Duodenal mucosa (tissue), 2 donors: ENCODE measurements at regions not wholly inside any gene's neighbourhood (a gene's known extent, or its start where the extent isn't known, plus 50 kb on each side); places are given as distances from the start of the nearest gene placed in this dataset.
"Not testable (repeated sequence)": the region's sequence is repeated elsewhere in the genome, so short reads cannot be mapped to it uniquely, and the experiment has no call there.

Experiments
- H3K27ac ChIP-seq: one replicate; pipeline ENCODE4 v1.7.0; 2013; ENCODE audit warnings: low read depth, low read length
- H3K27me3 ChIP-seq, 2 donors: one replicate each; pipeline ENCODE4 v1.7.0; 2013; ENCODE audit warnings: low read length in 2 of 2, control low read depth in 1 of 2; ENCODE audit not compliant: insufficient read depth in 2 of 2, control insufficient read depth in 1 of 2
- H3K36me3 ChIP-seq, 2 donors: one replicate each; pipeline ENCODE4 v1.7.0; 2013; ENCODE audit warnings: low read length in 2 of 2, control low read depth in 1 of 2; ENCODE audit not compliant: insufficient read depth in 2 of 2, control insufficient read depth in 1 of 2
- H3K4me1 ChIP-seq, 2 donors: one replicate each; pipeline ENCODE4 v1.7.0; 2013; ENCODE audit warnings: low read length in 2 of 2, control low read depth in 1 of 2; ENCODE audit not compliant: insufficient read depth in 2 of 2, control insufficient read depth in 1 of 2
- H3K4me3 ChIP-seq, 2 donors: one replicate each; pipeline ENCODE4 v1.7.0; 2013; ENCODE audit warnings: low read length in 2 of 2, low read depth in 1 of 2
- H3K9ac ChIP-seq, 2 donors: one replicate each; pipeline ENCODE4 v1.7.0; 2013; ENCODE audit warnings: low read length in 2 of 2, low read depth in 1 of 2
- H3K9me3 ChIP-seq, 2 donors: one replicate each; pipeline ENCODE4 v1.7.0; 2013; ENCODE audit warnings: low read length in 2 of 2, control low read depth in 1 of 2; ENCODE audit not compliant: control insufficient read depth in 1 of 2

DNA sequence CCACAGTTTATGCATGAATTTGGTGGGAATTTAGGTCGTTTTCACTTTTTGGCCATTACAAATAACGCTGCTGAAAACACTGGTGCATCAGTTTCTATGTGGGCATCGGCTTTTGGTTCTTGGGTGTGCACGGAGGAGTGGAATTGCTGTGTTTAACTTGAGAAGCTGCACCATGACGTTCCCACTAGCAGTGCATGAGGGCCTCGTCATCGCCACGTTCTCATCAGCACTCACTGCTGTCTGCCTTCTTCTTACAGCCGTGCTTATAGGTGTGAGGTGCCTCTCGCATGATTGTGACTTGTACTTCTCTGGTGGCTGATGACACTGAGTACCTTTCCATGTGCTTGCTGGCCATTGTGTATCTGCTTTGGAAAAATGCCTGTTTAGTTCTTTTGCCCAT, 204.4 kb downstream of the BANP start:
- not testable (repeated sequence) for H3K27ac ChIP-seq, H3K36me3 ChIP-seq, H3K9ac ChIP-seq, H3K9me3 ChIP-seq, H3K4me3 ChIP-seq, H3K4me1 ChIP-seq, H3K27me3 ChIP-seq

DNA sequence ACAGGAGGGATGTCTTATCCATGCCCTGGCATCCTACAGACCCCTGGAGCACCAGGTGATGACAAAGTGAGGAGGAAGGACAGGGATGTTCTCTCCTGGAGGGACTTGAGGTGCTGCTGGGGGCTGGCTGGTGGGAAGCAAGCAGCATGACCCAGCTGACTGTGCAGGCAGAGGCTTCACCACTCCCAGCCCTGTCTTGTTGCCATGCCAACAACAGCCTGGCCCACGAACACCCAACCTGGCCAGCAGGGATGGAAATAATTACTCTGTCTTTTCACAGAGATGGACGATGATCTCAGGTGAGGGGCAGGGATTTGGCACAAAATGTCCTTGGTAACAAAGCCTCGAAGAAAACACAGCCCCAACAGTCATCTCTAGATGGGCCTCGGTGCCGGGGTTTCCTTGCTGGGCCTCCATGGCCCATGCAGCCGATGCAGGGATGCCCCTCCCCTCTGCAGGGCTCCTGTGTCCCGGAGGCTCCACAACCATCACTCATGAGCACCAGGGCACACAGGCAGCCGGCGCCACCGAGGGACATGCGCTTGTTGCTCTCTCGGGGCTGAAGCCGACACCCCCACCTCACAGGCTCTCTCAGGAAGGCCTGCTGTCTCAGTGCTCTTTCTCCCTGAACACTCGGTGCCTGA, 205.5 kb downstream of the BANP start:
- not testable (repeated sequence) for H3K27me3 ChIP-seq, H3K4me1 ChIP-seq, H3K27ac ChIP-seq, H3K9me3 ChIP-seq, H3K36me3 ChIP-seq, H3K4me3 ChIP-seq, H3K9ac ChIP-seq

DNA sequence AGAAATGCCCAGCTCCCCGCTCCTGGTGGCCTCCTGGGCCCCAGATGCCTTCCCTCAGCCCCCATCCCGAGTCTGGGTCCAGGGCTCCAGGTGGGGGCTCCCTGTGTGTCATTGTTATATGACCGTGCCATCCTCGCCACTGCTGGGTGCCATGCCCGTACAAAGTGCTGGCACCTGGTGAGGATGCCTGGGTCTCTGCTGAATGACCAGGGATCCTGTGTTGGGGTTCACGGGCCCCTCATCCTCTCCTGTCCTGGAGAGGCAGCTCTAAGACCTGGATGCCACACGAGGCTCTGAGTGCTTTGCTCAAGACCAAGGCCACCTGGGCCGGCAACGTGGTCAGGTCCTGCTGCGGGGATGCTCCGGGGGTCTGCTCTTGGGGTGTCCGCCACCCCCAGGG, 206.5 kb downstream of the BANP start:
- not testable (repeated sequence) for H3K4me1 ChIP-seq, H3K27me3 ChIP-seq, H3K9ac ChIP-seq, H3K36me3 ChIP-seq, H3K27ac ChIP-seq, H3K4me3 ChIP-seq, H3K9me3 ChIP-seq

DNA sequence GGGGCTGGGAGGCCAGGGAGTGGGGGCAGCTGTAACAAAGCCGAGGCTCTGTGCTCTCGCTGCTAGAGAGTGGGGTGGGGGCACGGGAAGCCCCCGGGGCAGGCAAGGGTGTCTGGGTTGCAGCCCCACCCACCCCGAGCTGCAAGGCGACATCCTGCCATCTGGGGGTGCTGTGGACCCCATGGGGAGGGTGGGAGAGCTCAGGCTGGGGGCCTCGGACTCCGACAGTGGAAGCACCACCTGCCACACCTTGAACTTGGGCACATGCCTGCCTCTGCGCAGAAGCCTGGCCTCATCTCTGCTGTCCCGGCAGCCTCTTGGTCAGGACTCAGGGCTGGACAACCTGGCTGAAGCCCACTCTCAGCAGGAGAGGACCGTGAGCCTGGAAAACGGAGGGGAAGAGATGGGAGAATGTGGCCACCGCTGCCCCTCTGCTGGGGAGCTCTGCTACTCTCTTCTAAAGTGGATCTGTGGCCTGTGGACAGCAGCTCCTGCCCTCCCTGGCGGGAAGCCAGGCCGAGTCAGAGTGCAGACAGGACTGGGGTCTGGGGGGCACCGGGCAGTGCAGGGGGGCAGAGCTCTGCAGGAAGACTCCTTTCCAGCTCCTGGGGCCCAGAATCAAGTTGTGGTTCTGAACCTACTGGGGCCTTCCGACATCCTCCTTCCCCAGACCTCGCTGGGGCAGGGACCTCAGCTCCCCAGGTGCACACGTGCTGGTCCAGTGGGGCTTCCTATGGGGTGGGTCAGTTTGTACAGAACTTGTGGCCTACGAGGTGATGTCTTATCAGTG, 207.2 kb downstream of the BANP start:
- not testable (repeated sequence) for H3K9me3 ChIP-seq, H3K9ac ChIP-seq, H3K4me3 ChIP-seq, H3K27ac ChIP-seq, H3K4me1 ChIP-seq, H3K27me3 ChIP-seq, H3K36me3 ChIP-seq

DNA sequence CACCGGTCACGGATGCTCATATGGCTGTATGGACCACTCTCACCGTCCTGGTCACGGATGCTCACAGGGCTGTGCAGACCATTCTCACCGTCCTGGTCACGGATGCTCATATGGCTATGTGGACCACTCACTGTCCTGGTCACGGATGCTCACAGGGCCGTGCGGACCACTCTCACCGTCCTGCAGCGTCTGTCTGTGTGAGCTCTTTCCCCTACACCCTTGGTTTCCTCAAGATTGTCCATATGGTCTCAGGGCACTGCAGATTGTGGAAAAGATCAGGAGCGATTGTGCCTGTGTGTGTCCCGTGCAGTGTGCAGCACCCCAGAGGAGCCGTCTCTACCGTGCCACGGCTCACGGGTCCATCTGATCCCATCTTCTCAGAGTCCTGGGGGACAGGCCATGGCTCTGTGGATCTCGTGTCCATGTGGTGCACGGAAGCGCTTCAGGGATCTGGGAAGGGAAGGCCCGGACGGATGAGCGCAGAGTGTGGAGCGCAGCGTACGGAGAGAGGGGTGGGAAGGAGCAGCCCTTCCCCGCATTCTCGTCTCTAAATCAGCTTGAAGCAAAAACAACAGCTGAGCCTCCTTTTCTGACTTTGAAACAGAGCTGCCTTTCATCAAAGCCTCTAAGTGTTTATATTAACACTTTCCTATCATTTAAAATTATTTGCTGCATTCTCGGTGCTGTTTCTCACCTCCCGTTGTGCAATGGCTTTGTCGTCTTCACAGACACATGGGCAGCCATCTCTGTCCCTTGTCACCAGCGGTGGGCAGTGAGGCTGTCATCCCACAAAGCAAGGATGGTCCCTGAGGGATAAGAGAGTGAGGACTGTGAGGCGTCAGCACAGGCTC, 208.0 kb downstream of the BANP start:
- not testable (repeated sequence) for H3K27ac ChIP-seq, H3K36me3 ChIP-seq, H3K9me3 ChIP-seq, H3K4me3 ChIP-seq, H3K4me1 ChIP-seq, H3K9ac ChIP-seq, H3K27me3 ChIP-seq

DNA sequence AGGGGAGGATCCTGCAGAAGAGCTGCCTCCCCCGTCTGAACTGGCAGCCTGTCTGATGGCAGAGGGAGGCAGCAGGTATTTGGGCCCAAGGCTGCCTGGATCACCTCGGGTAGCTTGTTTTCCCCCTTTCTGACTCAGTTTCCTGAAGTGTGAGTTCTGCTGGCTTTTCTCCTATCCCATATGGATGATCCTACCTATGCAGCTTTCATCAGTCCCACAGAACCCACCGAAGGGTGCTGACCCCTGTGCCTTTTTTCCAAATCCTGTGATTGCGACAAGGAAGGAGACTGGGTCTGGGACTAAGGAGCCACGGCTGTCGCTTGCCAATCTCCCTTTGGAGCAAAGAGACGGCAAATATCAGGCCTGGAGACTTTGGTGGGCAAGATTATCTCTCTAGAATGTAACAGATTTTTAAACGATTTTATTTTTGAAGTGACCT, 208.7 kb downstream of the BANP start:
- not testable (repeated sequence) for H3K36me3 ChIP-seq, H3K9ac ChIP-seq

DNA sequence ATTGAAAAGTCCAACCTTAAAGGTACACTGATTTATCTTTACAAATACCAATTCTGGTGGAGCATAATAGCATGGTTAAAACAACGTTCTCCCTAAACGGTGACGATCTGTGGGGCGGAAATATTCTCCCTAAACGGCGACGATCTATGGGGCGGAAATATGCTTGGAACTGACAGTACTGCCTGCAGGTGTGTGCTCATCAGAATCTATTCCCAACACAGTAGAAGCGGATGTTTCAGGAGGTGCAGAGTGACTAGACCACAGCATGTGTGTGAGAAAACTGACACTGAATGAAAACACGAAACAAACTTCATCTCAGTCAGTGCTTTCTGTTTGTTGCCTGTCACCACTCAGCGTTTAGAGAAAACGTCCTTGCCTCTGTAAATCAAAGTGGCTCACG, 210.0 kb downstream of the BANP start:
- H3K9me3 ChIP-seq, H3K27me3 ChIP-seq, H3K4me3 ChIP-seq, H3K4me1 ChIP-seq, H3K27ac ChIP-seq, H3K36me3 ChIP-seq, H3K9ac ChIP-seq: not testable (repeated sequence)

More for the DNA sequence above, 208.7 kb downstream of the BANP start:
- not testable (repeated sequence) for H3K4me1 ChIP-seq, H3K27me3 ChIP-seq, H3K9me3 ChIP-seq, H3K4me3 ChIP-seq, H3K27ac ChIP-seq

DNA sequence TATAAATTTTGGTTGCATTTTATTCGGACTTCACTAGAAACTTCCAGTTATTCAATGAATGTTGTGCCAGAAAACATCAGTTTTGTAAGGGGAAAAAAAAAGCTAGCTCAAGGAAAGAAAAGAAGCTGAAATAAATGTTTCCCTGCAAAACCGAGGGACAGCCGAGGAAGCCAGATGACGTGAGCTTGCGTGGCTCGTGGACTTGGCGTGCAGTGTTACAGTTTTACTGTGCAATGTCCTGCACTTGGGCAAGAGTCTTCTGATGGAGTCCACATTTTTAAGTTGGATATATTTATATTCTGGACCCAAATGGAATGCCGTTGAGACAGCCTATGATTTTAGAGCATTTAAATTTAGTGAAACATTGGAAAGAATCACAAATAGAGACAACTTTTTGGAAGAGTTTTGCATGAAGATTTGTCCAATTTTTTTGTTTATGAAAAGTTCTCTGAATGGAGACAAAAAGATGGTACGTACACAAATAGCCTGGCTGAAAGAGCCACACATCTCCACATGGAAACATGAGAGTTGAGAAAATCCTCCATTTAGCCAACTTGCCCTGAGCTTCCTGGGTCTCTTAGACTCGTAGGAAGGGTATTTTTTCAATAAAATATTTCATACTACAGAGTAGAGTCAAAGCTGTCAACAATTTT, 210.5 kb downstream of the BANP start:
- not testable (repeated sequence) for H3K27ac ChIP-seq, H3K9ac ChIP-seq, H3K27me3 ChIP-seq, H3K4me3 ChIP-seq, H3K9me3 ChIP-seq, H3K36me3 ChIP-seq, H3K4me1 ChIP-seq

DNA sequence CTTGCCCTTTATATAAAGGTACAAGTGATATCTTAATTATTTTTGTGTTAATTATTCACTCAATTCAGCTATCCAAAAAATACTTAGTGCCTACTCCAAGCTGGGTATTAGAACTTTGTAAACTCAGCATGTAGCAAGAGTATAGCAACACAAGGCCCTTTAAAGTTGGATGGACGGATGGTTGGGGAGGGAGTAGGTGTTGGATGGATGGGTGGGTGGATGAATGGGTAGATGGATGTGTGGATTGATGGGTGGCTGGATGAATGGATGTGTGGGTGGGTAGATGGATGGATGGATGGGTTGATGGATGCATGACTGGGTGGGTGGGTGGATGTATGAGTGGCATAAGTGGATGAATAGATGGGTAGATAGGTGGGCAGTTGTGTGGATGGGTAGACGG, 211.5 kb downstream of the BANP start:
- H3K36me3 ChIP-seq, H3K4me3 ChIP-seq, H3K9me3 ChIP-seq, H3K4me1 ChIP-seq, H3K27me3 ChIP-seq, H3K27ac ChIP-seq, H3K9ac ChIP-seq: not testable (repeated sequence)
